ENCODE measurements at regions not wholly inside any gene's neighbourhood (a gene's known extent, or its start where the extent isn't known, plus 50 kb on each side); places are given as distances from the start of the nearest gene placed in this dataset.

GRCh38 chr12:98053202-98053601 is 462.2 kb upstream of the TMPO start:
- TF ChIP-seq GATA2 (IDR thresholded peaks at IDR 0.05; ENCODE audit: low read depth, low read length): no peak
- TF ChIP-seq GATA3 (IDR thresholded peaks at IDR 0.05; ENCODE audit: low read depth, low read length): no peak

- TF ChIP-seq GATA3 (IDR thresholded peaks at IDR 0.05; ENCODE audit: low read depth, low read length) (no peak), GATA2 (IDR thresholded peaks at IDR 0.05; ENCODE audit: low read depth, low read length) (no peak)
Measured at GRCh38 chr12:98057701-98058100, 457.7 kb upstream of the TMPO start.

- TF ChIP-seq GATA2 (IDR thresholded peaks at IDR 0.05; ENCODE audit: low read depth, low read length) (no peak), GATA3 (IDR thresholded peaks at IDR 0.05; ENCODE audit: low read depth, low read length) (no peak)
Measured at GRCh38 chr12:98058213-98058612, 457.2 kb upstream of the TMPO start.

- TF ChIP-seq GATA2 (IDR thresholded peaks at IDR 0.05; ENCODE audit: low read depth, low read length) (no peak), GATA3 (IDR thresholded peaks at IDR 0.05; ENCODE audit: low read depth, low read length) (no peak)
Measured at GRCh38 chr12:98058838-98059237, 456.6 kb upstream of the TMPO start.

GRCh38 chr12:98059659-98060343 is 455.6 kb upstream of the TMPO start:
- no peak for TF ChIP-seq GATA3 (IDR thresholded peaks at IDR 0.05; ENCODE audit: low read depth, low read length)
- TF ChIP-seq GATA2 (IDR thresholded peaks at IDR 0.05; ENCODE audit: low read depth, low read length): no peak

- TF ChIP-seq GATA3 (IDR thresholded peaks at IDR 0.05; ENCODE audit: low read depth, low read length): no peak
Measured at GRCh38 chr12:98060411-98060810, 455.0 kb upstream of the TMPO start.

GRCh38 chr12:98062464-98063245 is 452.7 kb upstream of the TMPO start:
- TF ChIP-seq GATA3 (IDR thresholded peaks at IDR 0.05; ENCODE audit: low read depth, low read length) (no peak), GATA2 (IDR thresholded peaks at IDR 0.05; ENCODE audit: low read depth, low read length) (peak; percentile 51; the same call in 1 of the 2 replicates)

GRCh38 chr12:98064501-98064900 is 450.9 kb upstream of the TMPO start:
- TF ChIP-seq GATA3 (IDR thresholded peaks at IDR 0.05; ENCODE audit: low read depth, low read length) (no peak), GATA2 (IDR thresholded peaks at IDR 0.05; ENCODE audit: low read depth, low read length) (no peak)

- no peak for TF ChIP-seq GATA2 (IDR thresholded peaks at IDR 0.05; ENCODE audit: low read depth, low read length)
- no peak for TF ChIP-seq GATA3 (IDR thresholded peaks at IDR 0.05; ENCODE audit: low read depth, low read length)
Measured at GRCh38 chr12:98067795-98068194, 447.6 kb upstream of the TMPO start.

- TF ChIP-seq GATA3 (IDR thresholded peaks at IDR 0.05; ENCODE audit: low read depth, low read length) (no peak), GATA2 (IDR thresholded peaks at IDR 0.05; ENCODE audit: low read depth, low read length) (no peak)
Measured at GRCh38 chr12:98073610-98074009, 441.8 kb upstream of the TMPO start.

- TF ChIP-seq GATA3 (IDR thresholded peaks at IDR 0.05; ENCODE audit: low read depth, low read length): no peak
- TF ChIP-seq GATA2 (IDR thresholded peaks at IDR 0.05; ENCODE audit: low read depth, low read length): no peak
Measured at GRCh38 chr12:98074286-98074685, 441.1 kb upstream of the TMPO start.

GRCh38 chr12:98084391-98084790 is 431.0 kb upstream of the TMPO start:
- TF ChIP-seq GATA2 (IDR thresholded peaks at IDR 0.05; ENCODE audit: low read depth, low read length): no peak
- no peak for TF ChIP-seq GATA3 (IDR thresholded peaks at IDR 0.05; ENCODE audit: low read depth, low read length)

- TF ChIP-seq GATA3 (IDR thresholded peaks at IDR 0.05; ENCODE audit: low read depth, low read length): no peak
- TF ChIP-seq GATA2 (IDR thresholded peaks at IDR 0.05; ENCODE audit: low read depth, low read length): no peak
Measured at GRCh38 chr12:98085046-98085755, 430.2 kb upstream of the TMPO start.

GRCh38 chr12:98090731-98091130 is 424.7 kb upstream of the TMPO start:
- TF ChIP-seq GATA2 (IDR thresholded peaks at IDR 0.05; ENCODE audit: low read depth, low read length) (no peak), GATA3 (IDR thresholded peaks at IDR 0.05; ENCODE audit: low read depth, low read length) (no peak)

All from SH-SY5Y (cell line).